ENCODE measurements at regions not wholly inside any gene's neighbourhood (a gene's known extent, or its start where the extent isn't known, plus 50 kb on each side); places are given as distances from the start of the nearest gene placed in this dataset.

DNA sequence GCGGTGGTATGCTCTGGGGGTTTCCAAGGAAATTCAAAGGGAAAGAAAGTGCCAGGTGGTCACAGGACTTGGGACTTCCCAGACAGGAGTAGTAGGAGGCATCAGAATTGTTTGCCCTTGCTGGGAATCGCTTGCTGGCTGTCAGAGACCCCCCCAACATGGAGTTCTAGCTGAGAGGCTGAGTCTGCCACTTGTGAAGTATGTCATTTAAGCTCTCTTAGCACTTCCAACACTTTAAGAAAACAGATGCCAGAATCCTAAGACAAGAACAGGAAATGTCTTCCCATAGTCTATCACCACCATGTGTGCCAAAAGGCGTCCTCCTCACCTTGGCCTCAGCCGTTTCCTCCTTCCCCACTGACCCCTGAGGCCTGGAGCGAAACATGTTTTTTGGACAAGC is 193.8 kb upstream of the IRX3 start:
- TF ChIP-seq, protein P1, sequence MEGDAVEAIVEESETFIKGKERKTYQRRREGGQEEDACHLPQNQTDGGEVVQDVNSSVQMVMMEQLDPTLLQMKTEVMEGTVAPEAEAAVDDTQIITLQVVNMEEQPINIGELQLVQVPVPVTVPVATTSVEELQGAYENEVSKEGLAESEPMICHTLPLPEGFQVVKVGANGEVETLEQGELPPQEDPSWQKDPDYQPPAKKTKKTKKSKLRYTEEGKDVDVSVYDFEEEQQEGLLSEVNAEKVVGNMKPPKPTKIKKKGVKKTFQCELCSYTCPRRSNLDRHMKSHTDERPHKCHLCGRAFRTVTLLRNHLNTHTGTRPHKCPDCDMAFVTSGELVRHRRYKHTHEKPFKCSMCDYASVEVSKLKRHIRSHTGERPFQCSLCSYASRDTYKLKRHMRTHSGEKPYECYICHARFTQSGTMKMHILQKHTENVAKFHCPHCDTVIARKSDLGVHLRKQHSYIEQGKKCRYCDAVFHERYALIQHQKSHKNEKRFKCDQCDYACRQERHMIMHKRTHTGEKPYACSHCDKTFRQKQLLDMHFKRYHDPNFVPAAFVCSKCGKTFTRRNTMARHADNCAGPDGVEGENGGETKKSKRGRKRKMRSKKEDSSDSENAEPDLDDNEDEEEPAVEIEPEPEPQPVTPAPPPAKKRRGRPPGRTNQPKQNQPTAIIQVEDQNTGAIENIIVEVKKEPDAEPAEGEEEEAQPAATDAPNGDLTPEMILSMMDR (IDR thresholded peaks at IDR 0.05): no peak
- TF ChIP-seq ZFX (IDR thresholded peaks at IDR 0.05; ENCODE audit: borderline replicate concordance): no peak
